GM11168 (cell line): ENCODE measurements at regions not wholly inside any gene's neighbourhood (a gene's known extent, or its start where the extent isn't known, plus 50 kb on each side); places are given as distances from the start of the nearest gene placed in this dataset.

Experiments
- in situ Hi-C: fragments of 300-500 bp; cut with MboI; formaldehyde crosslinking; loops from one replicate; pipeline ENCODE4 v1.12.0; 2022; ENCODE audit warnings: low sequenced_read_pairs; ENCODE audit not compliant: unreplicated experiment

DNA sequence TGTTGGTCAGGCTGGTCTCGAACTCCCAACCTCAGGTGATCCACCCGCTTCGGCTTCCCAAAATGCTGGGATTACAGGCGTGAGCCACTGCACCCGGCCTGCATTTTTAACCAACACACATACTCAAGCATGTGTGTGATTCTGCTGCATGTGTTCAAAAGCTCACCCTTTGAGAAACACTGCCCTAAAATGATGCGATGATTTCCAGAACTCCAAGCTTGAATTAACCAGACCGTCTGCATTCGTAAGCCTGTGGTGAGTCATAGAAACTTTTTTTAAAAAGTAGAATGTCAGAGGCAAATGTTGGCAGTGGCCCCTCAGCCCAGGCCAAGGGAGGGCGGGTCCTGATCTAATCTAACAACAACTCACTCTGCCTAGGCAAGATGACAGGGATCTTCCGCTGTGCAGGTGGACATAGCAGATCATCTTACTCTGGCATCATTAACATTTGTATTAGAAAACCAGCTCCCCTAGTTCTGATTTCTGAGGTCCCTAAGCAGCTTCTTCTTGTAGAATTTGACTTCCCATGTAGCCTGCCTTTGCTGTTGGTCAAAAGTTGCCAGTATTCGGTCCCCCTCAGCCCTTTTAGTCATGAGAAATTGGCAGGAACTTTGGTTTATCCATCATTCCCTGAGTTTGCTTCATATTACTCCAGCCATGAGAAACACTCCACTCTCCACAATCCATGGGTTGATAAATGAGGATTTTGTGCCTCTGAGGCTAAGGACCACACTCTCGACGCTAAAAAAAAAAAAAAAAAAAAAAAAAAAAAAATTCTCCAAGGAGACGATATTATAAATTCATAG is 190.4 kb downstream of the SKIDA1 start:
- in situ Hi-C loops = no loop called here

DNA sequence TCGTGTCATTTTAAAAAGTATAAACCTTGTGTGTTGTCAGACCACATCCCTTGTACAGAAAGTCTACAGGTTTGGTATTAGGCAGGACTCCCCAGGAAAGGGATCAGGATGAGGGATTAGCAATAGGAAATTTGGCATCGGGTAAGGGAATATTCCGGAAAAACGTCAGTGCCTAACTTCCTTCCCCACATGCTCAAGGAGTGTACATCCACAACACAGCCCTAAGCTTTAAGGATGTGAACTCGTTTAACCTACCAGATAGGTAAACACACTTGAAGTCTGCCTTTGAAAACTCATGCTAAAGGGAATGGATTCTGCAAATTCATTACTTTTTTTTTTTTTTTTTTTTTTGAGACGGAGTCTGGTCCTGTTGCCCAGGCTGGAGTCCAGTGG is 194.9 kb downstream of the SKIDA1 start:
- in situ Hi-C loops = no loop called here

DNA sequence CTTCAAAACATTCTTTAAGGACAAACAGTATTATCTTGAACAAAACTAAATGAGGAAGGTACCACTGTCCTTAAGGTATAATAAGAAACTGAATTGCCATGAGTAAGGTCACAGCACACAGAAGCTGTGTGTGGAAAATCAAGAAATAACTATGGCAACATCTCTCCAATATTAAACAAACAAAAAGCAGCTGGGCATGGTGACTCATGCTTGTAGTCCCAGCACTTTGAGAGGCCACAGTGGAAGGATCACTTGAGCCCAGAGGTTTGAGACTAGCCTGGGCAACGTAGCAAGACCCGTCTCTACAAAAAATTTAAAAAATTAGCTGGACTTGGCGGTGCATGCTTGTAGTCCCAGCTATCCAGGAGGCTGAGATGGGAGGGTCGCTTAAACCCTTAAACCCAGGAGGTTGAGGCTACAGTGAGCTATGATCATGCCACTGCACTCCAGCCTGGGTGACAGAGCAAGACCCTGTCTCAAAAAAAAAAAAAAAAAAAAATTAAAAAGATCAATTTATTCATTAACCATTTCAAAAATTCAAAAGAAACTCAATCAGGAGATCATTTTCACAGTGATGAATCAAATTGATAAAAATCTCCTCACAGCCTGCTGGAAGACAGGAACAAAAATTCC is 195.4 kb downstream of the SKIDA1 start:
- in situ Hi-C loops = no loop called here

DNA sequence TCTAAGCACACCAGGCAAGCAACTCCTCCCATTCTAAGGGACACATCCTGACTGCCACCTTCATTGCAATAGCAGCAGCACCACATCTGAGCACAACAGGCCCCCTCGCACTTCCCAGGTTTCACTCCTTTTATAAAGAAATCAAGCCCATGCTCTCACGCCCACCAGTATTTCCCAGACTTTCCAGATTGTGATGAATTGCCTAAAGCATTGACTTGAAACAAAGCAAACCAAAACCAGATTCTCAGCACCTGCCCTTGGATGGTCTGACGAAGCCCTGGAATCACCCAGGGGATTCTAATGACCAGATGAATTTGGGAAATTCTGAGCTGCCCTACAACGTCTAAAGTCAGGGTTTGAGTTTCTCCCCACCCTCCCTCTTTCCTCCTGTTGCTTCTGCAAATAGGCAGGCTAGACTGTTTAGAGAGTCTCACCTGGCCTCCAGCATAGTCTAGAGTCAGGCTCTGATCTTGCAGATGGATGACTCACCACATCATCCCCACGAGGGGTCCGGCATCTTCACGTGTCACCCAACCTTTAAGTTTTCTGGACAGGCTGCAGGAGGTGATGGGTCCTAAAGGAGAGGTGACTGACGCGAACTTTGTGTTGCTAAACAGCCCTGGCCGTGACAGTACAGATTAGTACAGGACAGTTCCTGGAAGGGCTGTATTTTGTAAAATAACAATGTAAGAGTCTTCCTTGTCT is 198.0 kb downstream of the SKIDA1 start:
- in situ Hi-C loops = no loop called here

GRCh38 chr10:21326594-21327288 is 198.7 kb downstream of the SKIDA1 start:
- in situ Hi-C loops = no loop called here

DNA sequence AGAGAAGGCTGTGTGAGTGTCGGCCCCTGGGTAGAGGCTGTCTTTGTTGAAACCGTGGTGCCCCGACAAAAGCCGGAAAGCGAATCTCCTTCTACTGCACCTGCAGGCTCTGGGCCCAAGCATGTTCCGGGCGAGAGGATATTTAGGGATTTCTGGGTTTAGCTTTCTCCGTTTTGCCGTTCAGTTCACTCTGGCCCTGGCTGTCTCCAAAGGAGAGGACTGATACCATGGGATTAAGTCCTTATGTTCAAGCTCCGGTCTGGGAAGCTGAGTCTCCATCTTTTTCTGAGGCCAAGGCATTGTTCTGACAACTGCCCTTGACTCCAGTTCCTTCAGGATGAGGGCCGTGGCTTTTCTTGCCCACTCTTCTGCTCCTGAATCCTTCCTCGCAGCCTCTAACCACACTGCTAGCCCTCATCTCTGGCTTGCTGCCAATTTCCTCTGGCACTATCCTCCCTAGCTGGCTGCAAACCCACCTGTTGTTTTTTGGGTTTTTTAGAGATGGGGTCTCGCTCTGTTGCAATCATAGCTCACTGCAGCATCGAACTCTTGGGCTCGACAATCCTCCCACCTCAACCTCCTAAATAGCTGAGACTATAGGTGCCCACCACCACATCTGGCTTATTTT is 206.8 kb downstream of the SKIDA1 start:
- in situ Hi-C loops = no loop called here

- in situ Hi-C loops = no loop called here
These were observed 207.6 kb downstream of the SKIDA1 start for GRCh38 chr10:21317902-21318301.

DNA sequence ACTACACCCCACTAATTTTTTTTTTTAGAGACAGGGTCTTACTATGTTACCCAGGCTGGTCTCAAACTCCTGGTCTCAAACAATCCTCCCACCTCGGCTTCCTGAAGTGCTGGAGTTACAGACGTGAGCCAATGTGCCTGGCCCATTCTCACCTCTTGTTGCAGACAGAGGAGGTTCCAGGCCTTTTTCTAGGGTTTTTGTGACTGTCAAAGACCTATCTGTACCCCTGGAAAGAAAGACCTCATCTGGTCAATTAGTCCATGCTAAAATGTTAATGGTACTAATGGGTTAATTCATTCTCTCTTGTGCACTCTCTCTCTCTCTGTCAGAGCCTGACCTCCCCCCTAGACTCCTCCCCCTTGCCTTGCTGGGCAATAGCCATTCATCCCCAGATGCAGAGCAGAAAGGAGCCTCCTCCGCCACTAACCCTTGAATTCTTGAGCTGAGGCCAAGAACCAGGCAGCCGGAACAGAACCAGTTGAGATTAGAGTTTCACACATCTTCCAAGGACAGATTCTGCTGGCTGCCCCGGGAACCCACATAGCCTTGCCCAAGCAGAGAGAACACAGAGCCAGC is 209.7 kb downstream of the SKIDA1 start:
- in situ Hi-C loops = no loop called here

DNA sequence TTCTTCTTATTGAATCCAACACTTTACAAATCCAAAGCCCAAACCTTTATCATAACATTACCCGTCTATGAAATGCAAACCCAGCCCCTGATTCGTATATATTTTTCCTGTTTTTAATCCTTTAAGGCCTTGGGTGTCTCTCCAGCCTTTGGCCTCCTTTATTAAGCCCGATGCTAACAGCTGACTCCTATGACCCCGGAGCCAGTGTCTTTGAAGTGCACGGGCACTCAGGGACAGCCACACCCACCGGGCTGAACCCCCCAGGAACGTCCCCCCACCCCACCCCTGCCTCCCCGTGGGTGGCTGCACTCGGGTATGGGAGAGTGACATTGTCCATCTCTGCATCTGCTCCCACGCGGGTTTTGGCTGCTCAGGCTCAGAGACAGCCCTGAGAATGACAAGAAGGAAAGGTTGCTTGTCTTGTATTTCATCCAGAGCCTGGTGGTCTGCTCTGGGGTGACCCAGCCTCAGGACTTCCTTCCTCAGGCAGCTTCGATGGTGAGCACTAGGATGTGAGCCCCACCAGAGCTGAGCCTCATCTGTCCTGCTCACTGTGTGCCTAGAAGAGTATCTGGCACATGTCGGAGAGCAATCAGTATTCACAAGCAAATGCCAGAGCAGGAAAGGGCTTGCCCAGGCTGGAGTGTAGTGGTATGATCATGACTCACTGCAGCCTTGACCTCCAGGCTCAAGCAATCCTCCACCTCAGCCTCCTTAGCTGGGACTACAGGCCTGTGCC is 210.4 kb downstream of the SKIDA1 start:
- in situ Hi-C loops = no loop called here

DNA sequence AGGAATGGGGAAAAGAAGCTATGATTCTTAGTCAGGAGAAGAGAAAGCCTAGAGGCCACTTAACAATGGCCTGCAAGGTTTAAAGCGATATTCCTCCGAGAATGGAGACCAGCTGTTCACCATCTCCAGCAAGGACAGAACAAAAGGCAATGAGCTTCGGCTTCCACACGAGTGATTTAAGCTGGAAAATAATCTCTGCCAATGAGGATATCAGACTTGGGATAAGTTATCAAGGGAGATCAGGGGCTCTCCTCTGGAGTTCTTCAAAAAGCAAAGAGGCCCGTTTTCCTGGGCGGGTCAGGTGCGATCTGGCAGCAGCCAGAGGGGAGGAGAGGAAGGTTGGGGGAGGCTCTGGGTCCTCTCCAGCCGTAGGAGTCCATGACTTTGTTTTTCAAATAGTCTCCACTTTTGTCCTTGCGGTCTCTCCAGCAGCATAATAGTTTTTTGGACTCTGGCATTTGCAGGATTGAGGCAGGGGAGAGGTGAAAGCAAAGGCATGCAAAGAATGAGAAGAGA is 211.3 kb downstream of the SKIDA1 start:
- in situ Hi-C loops = no loop called here

- in situ Hi-C loops = no loop called here
These were observed 211.8 kb downstream of the SKIDA1 start for GRCh38 chr10:21313691-21314090.

GRCh38 chr10:21311426-21311825 is 214.1 kb downstream of the SKIDA1 start:
- in situ Hi-C loops = no loop called here

- in situ Hi-C loops = no loop called here
These were observed 216.1 kb downstream of the SKIDA1 start for GRCh38 chr10:21309427-21309826.

GRCh38 chr10:21308946-21309345 is 216.5 kb downstream of the SKIDA1 start:
- in situ Hi-C loops = no loop called here

DNA sequence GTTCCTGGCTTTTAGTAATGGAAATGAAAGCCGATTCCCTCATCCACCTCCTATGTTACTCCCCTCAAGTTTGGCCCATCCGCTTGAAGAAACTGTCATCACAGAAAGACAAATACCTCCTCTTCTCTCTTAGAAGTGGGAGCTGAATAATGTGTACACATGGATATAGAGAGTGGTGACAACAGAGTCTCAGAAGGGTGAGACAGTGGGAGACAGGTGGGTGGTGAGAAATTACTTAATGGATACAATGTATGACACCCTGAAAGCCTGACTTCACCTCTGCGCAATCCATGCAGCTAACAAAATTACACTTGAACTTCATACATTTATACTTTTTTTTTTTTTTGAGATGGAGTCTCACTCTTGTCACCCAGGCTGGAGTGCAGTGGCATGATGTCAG is 217.5 kb downstream of the SKIDA1 start:
- in situ Hi-C loops = no loop called here

- in situ Hi-C loops = no loop called here
These were observed 220.9 kb downstream of the SKIDA1 start for GRCh38 chr10:21304608-21305007.

DNA sequence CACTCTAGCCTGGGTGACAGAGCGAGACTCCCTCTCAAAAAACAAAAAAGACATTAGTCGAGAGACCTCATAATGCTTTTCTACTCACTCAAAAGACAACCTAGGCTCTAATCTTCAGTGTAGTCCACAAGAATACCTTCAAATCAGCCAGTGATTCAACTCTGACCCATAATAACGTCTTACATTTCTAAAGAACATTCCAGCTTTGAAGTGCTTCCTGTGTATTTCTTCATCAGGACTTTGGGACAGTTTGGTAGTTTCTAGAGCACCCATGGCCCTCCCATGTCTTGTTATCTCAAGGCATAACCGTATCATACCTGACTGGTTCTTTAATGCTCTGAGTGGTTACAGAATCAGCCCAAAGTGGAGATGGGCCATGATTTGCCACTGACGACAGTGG is 221.3 kb downstream of the SKIDA1 start:
- in situ Hi-C loops = no loop called here

DNA sequence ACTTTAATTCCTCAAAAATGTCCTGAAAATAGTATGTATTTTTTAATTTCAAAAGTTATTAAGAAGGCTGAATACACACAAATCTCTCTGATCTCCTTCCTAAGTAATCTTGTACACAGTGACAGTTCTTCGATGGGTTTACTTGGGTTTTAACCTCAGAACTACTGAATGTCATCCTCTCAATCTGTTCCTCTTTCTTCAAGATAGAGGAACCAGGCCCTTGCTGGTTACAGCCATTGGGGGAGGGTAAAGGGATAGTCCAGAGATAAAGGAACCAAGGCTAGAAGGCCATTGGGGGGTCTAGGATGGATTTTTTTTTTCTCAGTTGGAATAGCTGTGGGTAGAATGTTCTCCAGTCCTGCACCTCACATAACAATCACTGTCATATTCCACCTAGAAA is 224.9 kb downstream of the SKIDA1 start:
- in situ Hi-C loops = no loop called here

GRCh38 chr10:21299330-21299729 is 226.2 kb downstream of the SKIDA1 start:
- in situ Hi-C loops = loop anchor here (25.0 kb wide), 2 partner anchors 438 to 663 kb away; no protein-coding TSS in a partner anchor
